OCI-LY7 (cell line): ENCODE measurements at regions not wholly inside any gene's neighbourhood (a gene's known extent, or its start where the extent isn't known, plus 50 kb on each side); places are given as distances from the start of the nearest gene placed in this dataset.

Source experiments
- BruUV-seq: library from RNA; stranded (reverse); fragments of 400-500 nt; replicated peaks from 2 replicates; lab custom pipeline; 2021; lab: Mats Ljungman, UMichigan
- CTCF ChIA-PET: fragments of 300-600 bp; sonication (Branson Sonifier 250); formaldehyde crosslinking; loops from one replicate; lab custom pipeline; 2022; ENCODE audit warnings: antibody characterized with exemption; ENCODE audit not compliant: unreplicated experiment; lab: Charles Lee
- POLR2A ChIA-PET: fragments of 300-600 bp; sonication (Branson Sonifier 250); formaldehyde crosslinking; loops from one replicate; lab custom pipeline; 2022; ENCODE audit warnings: antibody characterized with exemption; lab: Charles Lee
- DNase-seq: peaks from one replicate; pipeline ENCODE4 v3.0.0-alpha.2; 2015; ENCODE audit warnings: low spot score
- H2AFZ ChIP-seq: fragments of 200-600 bp; sonication (generic), shearing (Covaris generic); 2 replicates; pipeline ENCODE4 v1.6.1; 2014; ENCODE audit warnings: mild to moderate bottlenecking, antibody characterized with exemption, low read length, moderate library complexity
- H3K27ac ChIP-seq: fragments of 200-600 bp; sonication (generic); 2 replicates; pipeline ENCODE4 v1.5.1; 2014; ENCODE audit warnings: mixed run types, low read depth, mild to moderate bottlenecking, moderate library complexity, low read length, inconsistent platforms; ENCODE audit not compliant: poor library complexity, severe bottlenecking
- H3K36me3 ChIP-seq: fragments of 200-600 bp; sonication (generic); 2 replicates; pipeline ENCODE4 v1.6.1; 2014; ENCODE audit warnings: mild to moderate bottlenecking, antibody characterized with exemption, low read length, moderate library complexity, mixed read lengths; ENCODE audit not compliant: insufficient read depth
- H3K4me1 ChIP-seq: fragments of 200-600 bp; sonication (generic); 2 replicates; pipeline ENCODE4 v1.5.1; 2014; ENCODE audit warnings: mild to moderate bottlenecking, low read length; ENCODE audit not compliant: insufficient read depth, poor library complexity, severe bottlenecking
- H3K4me2 ChIP-seq: fragments of 200-600 bp; sonication (generic); 2 replicates; pipeline ENCODE4 v1.6.1; 2014; ENCODE audit warnings: mild to moderate bottlenecking, low read length
- H3K4me3 ChIP-seq: fragments of 200-600 bp; sonication (generic); 2 replicates; pipeline ENCODE4 v1.5.1; 2014; ENCODE audit warnings: mild to moderate bottlenecking, low read depth, low read length; ENCODE audit not compliant: poor library complexity, severe bottlenecking
- H3K79me2 ChIP-seq: fragments of 200-600 bp; sonication (generic); 2 replicates; pipeline ENCODE4 v1.6.1; 2016; ENCODE audit warnings: low read depth, mild to moderate bottlenecking, low read length, moderate library complexity, mixed read lengths; ENCODE audit not compliant: insufficient read depth
- H3K9me2 ChIP-seq: fragments of 200-600 bp; sonication (generic); 2 replicates; pipeline ENCODE4 v1.6.1; 2016; ENCODE audit warnings: mild to moderate bottlenecking, low read length, mixed read lengths; ENCODE audit not compliant: insufficient read depth
- H3K9me3 ChIP-seq: fragments of 200-600 bp; sonication (generic); 2 replicates; pipeline ENCODE4 v1.6.1; 2014; ENCODE audit warnings: mild to moderate bottlenecking, mixed run types, low read length, mixed read lengths
- H4K20me1 ChIP-seq: fragments of 200-600 bp; sonication (generic); 2 replicates; pipeline ENCODE4 v1.6.1; 2014; ENCODE audit warnings: mild to moderate bottlenecking, antibody characterized with exemption, low read length, moderate library complexity, mixed read lengths; ENCODE audit not compliant: insufficient read depth
- CTCF ChIP-seq: fragments of 200-600 bp; sonication (generic); conservative IDR thresholded peaks from 2 replicates; pipeline ENCODE4 v1.5.1; 2014; ENCODE audit warnings: mild to moderate bottlenecking, antibody characterized with exemption, low read length, moderate library complexity, mixed read lengths
- EZH2phosphoT487 ChIP-seq: fragments of 200-600 bp; sonication (generic); IDR thresholded peaks from 2 replicates; pipeline ENCODE4 v1.6.1; 2018; ENCODE audit warnings: low read depth, borderline replicate concordance, mild to moderate bottlenecking, mixed run types, antibody characterized with exemption, low read length, moderate library complexity, mixed read lengths
- intact Hi-C: fragments of 100-400 bp; cut with micrococcal nuclease; formaldehyde crosslinking; loops from one replicate; pipeline ENCODE4 v1.10.0; 2022; ENCODE audit not compliant: unreplicated experiment

GRCh38 chr18:10068766-10069567, 155.2 kb downstream of the VAPA start:
- H3K4me1 ChIP-seq, result no peaks in the 10 kb centered on the region
- no peak overlapping the region for H2AFZ ChIP-seq
- intact Hi-C loops, result no loop called here
- CTCF ChIA-PET, result no interaction called here
- no peak overlapping the region for H3K4me2 ChIP-seq
- no peak for DNase-seq
- H3K36me3 ChIP-seq, result no peaks in the 10 kb centered on the region
- no peaks in the 10 kb centered on the region for H3K9me2 ChIP-seq
- no TSS peak for BruUV-seq
- H4K20me1 ChIP-seq, result no peaks in the 10 kb centered on the region
- no peaks in the 10 kb centered on the region for H3K9me3 ChIP-seq
- TF ChIP-seq CTCF, result no peak
- no peak for TF ChIP-seq EZH2phosphoT487
- H3K4me3 ChIP-seq, result no peak overlapping the region
- POLR2A ChIA-PET, result interaction anchor here (0.5 kb wide), 1 partner anchor 19 kb away, joined by 3 read pairs; no protein-coding TSS in a partner anchor
- H3K27ac ChIP-seq, result no peak overlapping the region
- no peaks in the 10 kb centered on the region for H3K79me2 ChIP-seq

- POLR2A ChIA-PET, result interaction anchor here (0.6 kb wide), 1 partner anchor 26 kb away, joined by 3 read pairs; no protein-coding TSS in a partner anchor
- H3K9me3 ChIP-seq, result no peaks in the 10 kb centered on the region
- no peak overlapping the region for H2AFZ ChIP-seq
- H3K79me2 ChIP-seq, result no peaks in the 10 kb centered on the region
- H3K27ac ChIP-seq, result no peak overlapping the region
- no peaks in the 10 kb centered on the region for H3K9me2 ChIP-seq
- intact Hi-C loops, result no loop called here
- no peak for TF ChIP-seq EZH2phosphoT487
- TF ChIP-seq CTCF, result no peak
- CTCF ChIA-PET, result no interaction called here
- BruUV-seq, result no TSS peak
- H3K4me2 ChIP-seq, result no peak overlapping the region
- H3K4me3 ChIP-seq, result no peak overlapping the region
- no peaks in the 10 kb centered on the region for H3K4me1 ChIP-seq
- H4K20me1 ChIP-seq, result no peaks in the 10 kb centered on the region
- H3K36me3 ChIP-seq, result no peaks in the 10 kb centered on the region
- DNase-seq, result no peak
Measured at GRCh38 chr18:10070561-10071000, 156.8 kb downstream of the VAPA start.

- H3K4me1 ChIP-seq, result no peaks in the 10 kb centered on the region
- no peaks in the 10 kb centered on the region for H3K36me3 ChIP-seq
- intact Hi-C loops, result no loop called here
- TF ChIP-seq CTCF (no peak), EZH2phosphoT487 (no peak)
- CTCF ChIA-PET, result no interaction called here
- H3K9me2 ChIP-seq, result no peaks in the 10 kb centered on the region
- DNase-seq, result no peak
- H3K4me2 ChIP-seq, result no peak overlapping the region
- no TSS peak for BruUV-seq
- H3K4me3 ChIP-seq, result no peak overlapping the region
- H3K79me2 ChIP-seq, result no peaks in the 10 kb centered on the region
- H2AFZ ChIP-seq, result no peak overlapping the region
- H3K27ac ChIP-seq, result no peak overlapping the region
- no peaks in the 10 kb centered on the region for H4K20me1 ChIP-seq
- H3K9me3 ChIP-seq, result no peaks in the 10 kb centered on the region
- POLR2A ChIA-PET, result interaction anchor here (0.6 to 0.7 kb wide), 2 partner anchors 285 to 436 kb away, joined by 3 read pairs; no protein-coding TSS in a partner anchor
Measured at GRCh38 chr18:10072671-10073175, 158.9 kb downstream of the VAPA start.
